SIG-M5 treated with dmso at 0.1 percent for 504 hours (cell line): ENCODE measurements at regions not wholly inside any gene's neighbourhood (a gene's known extent, or its start where the extent isn't known, plus 50 kb on each side); places are given as distances from the start of the nearest gene placed in this dataset.
"Not testable (repeated sequence)": the region's sequence is repeated elsewhere in the genome, so short reads cannot be mapped to it uniquely, and the experiment has no call there.

ENCODE experiments used
- DNase-seq: peaks from one replicate; lab custom pipeline; 2025; ENCODE audit not compliant: unreplicated experiment; lab: John Stamatoyannopoulos, UW

DNA sequence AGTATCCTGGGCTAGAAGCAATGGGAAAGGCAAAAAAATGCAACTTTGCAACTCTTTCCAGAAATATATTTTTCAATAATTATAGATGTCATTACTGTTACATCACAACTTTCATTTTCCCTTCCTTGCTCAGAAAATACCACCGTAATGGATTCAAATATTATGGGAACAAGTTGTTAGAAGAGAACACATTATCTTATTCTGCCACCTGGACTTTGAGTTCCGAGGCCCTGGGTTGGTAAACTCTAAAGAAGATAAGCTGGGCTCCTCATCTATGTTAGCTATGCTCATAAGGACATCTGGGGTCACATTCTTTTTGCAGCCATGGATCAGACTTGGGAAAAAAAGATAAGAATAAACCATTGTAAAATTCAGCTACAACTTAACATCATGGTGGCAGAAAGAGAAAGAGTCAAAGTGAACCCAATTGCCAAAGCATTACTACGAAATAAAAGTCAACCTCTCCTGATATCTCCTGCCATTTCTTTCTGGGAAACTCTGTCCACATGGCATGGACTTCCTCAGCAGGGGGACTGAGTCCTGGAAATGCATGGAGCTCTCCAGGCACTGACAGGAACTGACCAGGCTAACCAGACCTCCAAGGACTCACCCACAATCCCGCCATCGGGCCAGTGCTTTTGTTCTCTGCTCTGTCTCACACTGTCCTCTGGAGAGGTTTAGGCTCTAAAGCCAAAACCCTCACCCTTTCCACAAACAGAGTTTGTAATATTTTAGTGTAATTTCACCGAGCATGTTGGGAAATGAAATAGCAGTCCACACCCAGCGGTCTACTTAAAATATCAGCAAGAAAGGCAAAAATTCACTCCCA is 499.1 kb upstream of the RUNX1 start:
- DNase-seq: no peak

DNA sequence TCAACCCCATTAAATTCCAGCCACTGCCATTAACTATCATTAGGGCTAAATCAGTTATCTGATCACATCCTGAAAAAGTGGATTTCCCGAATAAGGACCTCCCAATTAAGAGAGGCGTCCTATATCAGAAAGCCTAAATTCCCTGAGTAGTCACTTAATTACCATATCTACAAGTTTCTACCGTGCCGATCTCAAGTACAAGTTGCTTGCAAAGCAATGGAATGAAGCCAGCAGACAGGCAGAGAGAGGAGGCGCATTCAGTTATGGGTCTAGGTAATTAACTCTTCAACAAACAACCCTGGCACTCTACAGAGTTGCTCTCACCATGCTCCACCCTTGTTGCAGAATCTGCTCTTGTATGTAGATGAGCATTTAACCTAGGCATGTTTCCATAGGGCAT is 494.6 kb upstream of the RUNX1 start:
- DNase-seq: no peak

DNA sequence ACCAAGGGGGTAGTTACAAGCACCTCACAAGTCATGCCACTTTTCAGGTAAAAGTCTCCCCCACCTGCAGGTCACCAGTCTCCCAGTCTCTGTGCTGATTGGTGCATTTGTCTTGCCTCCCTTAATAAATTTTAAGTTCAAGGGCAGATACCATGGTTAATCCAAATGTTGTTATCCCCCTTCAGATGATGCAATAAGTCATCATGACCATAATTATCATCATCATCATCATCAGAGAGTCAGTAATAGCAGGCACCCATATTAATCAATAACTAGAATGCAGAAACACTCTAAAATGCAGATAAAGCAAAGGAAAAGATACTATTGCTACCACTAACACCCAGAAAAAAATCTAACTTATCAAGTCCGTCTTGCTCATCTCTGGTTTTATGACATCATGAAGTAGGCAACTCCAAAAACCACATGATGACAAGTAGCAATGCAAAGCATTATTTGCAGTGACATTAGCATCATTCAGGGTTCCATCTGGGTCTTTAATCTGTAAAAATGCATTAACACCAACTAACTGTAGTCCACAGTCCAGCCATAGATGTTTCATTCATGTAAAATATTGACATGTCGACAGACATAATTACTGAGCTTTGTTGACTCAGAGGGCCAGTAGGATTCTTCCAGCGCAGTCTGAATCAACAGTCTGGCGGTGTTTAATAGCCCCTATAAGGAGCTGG is 492.0 kb upstream of the RUNX1 start:
- DNase-seq: no peak

DNA sequence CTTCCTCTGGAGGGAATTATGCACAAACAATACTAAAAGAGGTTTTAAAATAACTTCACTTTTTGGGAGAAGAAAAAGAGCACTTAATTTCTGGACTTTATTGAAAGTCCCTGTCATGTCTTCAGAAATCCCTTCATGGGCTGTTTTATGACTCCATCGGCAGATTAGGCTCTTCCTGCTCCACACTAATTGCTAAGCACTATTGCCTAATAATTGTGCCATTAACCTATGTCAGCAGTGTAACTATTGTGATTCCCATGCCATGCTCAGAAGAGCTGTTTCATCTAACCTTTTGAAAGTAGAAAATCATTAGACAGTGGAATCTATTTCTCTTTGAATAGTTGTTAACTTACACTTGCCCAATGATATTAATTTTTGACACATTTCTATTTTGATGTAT is 489.3 kb upstream of the RUNX1 start:
- no peak for DNase-seq

DNA sequence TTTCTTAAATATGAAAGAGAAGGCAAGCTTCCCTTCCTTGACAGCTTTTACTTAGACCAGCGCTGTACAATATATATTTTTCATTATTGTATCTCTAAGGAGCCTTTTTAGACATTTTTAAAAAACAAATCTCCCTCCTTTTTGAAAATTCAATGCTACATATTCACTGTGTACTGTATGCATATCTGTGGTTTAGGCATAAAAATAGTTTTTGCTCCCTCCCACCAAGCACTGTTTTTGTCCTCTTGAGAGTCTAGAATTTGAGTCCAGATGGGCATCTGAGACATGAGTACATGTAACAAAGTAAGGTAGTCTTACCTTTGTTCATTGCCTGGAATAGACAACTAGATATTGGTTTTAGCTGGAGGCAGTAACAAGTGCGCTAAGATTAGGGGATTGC is 488.5 kb upstream of the RUNX1 start:
- DNase-seq: no peak

DNA sequence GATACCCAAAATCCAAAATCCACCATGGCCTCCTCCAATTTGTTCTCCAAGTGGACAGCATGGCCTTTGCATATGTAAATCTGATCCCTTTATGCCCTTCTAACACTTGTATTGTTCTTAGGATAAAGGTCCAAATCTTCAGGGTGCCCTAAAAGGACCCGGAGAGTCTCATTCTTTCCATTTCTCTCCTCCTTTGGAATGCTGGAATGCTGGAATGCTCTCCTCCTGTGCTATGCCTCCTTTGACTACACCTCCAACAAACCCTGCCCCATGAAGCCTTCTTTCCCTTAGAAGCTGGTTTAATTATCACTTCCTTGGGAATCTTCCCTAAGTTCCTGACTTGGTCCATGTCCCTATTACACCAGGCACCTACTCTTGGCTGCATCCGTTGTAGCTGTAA is 484.8 kb upstream of the RUNX1 start:
- DNase-seq: no peak

DNA sequence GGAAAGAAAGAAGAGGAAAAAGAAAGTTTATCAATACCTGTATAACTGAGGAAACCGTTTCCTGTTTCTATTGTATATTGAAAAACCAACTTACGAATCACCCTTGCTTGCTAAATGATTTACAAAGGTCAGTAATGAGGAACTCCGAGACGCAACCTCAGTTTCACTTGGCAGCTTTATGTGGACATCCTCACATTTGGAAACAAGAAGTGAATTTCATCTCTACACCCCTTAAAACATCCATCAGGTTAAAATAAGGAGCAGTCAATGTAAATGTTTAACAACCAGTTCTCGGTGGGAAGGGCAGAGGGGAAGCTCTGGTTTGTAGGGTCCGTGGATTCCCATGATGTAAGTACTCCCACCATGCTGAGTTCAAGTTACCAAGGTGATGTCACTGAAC is 481.7 kb upstream of the RUNX1 start:
- DNase-seq: peak; percentile 80

DNA sequence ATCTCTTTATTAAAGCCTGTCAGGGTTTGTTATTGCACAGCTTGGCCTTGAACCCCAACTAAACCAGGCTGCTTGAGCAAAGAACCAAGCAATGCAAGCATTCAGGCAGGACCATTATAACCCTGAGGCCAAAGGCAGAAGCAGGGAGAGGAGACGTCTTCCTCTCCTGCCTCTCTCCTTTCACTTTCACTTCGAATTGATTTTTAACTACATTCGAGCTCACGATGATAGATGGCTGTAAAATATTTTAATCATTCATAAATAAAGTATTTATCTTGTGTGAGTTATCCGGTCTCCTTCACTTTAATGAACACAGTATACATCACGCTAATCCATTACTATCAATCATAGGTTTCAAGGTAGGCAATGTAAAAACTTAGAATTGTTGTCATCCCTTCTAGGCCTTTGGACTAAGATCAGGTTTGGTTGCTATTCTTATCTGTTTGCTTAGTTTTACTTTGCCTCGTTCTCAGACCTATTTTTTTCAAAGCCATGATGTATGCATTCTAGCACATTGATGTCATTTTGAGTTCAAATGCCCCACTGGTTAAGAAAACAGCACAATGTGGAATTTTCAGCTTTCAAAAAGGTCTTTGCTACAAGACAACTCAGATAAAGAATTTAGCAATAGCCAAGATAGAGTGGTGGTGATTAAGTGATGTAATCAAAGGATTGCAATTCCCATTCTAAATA is 480.2 kb upstream of the RUNX1 start:
- DNase-seq: no peak

DNA sequence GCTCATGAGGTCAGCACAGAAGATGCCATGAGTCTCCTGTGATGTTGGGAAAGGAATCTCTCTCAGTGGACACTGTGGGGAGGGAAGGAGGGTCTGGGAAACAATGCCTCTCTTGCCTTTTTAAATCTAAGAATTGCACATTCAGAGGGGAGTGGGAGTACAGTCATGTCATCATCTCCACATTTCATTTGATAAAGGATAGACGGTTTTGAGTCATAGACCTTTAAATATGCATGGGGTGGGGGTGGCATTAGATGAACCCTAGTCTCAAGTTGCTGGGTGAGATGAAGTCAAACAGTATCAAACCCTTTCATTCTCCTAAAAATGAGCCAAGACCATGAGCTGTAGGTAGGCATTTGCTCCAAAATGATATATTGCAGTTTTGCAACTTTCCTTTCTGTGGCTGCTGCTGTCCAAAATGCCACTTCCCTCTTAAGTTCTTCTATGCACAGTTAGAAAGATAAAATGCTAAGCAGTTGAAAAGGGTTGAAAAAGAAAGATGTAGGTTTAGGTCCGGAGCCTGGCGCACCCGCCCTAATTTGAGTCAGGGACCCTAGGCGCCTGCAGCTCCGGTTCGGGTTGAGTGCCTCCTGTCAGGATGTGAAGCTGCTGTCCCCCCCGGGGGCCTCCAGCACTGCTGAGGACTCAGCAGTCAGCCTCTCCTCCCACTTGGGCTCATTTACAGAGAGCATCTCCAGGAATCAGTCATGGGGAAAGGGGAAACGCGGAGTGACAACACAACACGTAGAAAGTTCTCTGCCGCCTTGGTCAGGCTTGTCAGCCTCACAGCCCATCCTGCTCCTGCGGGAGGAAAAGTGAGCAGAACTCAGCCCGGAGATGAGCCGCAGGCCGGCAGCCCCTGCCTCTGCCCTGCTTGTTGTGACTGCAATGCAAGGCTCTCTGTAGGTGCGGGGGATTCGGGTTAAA is 479.3 kb upstream of the RUNX1 start:
- peak; percentile 68 for DNase-seq

DNA sequence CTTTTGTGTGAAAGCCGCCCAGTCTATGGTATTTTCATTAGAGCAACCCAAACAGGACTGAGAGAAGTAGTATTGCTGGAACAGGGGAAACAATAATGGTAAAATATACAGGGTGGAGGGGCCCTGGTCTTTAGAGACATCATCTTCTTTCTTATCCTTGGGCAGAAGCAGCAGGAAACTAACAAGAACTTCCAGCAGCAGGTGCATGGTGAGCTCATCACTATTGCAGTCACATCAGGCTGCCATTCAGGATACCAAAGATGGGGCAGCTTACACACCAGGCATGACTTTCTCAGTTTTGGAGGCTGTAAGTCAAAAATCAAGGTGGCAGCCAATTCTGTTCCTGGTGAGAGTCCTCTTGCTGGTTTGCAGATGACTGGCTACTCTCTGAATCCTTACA is 478.3 kb upstream of the RUNX1 start:
- DNase-seq: no peak

DNA sequence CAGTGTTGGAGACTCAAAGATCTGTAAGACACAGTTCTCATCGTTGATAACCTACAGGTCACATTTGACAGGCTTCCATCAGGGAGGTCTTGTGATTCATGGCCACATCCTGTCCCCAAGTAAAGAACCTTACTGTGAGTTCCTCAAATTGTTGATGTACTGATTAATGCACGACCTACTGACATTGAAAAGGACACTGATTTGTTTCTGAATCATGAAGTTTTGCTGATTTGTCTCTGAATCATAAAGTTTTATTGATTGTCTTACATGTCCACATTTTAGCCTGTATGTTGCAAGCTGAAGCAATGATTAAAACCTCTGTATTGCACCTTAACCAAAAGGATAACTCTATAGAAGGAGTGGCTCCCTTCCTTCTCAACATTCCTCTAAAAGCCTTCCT is 476.3 kb upstream of the RUNX1 start:
- no peak for DNase-seq

DNA sequence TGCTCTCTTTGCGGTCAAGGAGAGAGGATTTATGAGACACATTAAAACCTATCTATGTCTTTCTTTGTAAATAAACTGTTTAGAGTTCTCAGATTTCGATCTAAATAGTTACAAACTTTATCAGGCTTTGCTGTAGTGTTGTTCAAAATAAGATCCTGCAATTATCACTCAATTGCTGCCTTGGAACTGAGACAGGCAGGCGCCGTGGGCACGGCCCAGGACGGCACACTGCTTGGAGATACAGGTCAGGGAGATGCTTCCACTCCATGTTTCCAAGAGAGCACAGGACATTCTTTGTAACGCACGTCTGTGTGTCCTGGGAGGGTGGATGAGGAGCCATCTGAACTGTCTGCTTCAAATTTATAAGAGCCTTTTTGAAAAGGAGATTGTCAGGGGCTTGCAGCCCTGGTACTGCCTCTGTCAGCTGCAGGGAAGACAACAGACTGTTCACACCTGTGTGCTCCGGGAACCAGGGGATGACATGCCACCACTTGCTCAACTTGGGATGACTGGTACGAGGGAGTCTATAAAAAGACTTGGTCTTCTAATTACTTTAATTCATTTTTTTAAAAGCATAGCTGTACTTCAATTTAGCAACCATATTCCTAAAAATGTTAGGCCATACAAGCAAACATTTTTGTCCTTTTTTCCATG is 472.9 kb upstream of the RUNX1 start:
- DNase-seq: no peak

DNA sequence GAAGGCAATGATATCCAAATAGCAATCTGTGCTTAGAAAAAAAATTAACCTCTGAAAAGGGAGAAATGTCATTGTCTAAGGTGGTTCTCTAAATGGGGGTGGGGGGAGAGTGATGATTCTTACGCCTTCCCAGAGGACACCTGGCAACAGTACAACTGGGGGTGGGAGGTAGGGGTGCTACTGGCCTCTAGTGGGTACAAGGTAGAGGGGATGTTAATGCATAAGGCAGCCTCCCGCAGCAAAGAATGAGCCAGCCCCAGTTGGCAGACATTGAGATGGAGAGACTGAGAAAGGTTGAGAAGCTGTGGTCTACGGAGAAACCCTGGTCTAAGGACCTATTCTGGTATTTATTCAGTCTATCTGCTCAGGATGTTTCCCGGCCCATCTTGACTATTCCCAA is 472.2 kb upstream of the RUNX1 start:
- no peak for DNase-seq

DNA sequence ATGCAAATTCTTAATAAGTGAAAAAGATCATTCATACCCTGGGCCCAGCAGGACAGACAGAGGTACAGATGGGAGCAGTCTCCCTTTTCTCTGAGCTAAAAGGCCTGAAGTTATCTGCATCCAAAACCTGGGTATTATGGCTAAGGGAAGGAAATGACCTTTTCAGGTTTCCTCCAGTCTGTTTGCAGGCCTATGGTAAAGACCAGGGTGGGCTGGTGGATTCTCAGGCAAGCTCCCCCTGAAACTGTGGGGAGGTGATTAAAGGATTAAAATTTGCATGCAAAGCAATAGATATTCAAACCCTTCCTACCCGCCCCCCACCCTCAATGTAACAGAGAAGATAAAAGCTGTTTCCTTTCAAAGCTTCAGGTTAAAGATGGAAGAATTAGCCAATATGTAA is 471.8 kb upstream of the RUNX1 start:
- no peak for DNase-seq

DNA sequence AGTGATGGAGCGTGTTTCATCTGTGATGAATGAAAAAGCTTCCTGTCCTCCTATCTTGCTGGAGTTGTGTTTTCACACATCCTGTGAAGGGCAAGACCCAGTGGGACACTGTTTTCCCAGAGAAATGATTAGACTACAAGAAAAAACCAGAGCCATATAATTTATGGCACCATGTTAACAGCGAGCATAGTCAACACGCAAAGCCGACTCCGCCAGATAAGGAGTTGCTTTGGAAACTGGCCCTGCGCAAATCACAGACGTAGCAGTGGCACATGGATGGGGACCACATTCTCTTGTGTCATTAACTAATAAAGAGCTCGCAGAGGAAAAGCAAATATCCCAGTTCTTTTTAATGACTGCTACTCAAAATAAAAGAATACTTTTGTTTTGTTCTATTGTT is 471.2 kb upstream of the RUNX1 start:
- DNase-seq: no peak

DNA sequence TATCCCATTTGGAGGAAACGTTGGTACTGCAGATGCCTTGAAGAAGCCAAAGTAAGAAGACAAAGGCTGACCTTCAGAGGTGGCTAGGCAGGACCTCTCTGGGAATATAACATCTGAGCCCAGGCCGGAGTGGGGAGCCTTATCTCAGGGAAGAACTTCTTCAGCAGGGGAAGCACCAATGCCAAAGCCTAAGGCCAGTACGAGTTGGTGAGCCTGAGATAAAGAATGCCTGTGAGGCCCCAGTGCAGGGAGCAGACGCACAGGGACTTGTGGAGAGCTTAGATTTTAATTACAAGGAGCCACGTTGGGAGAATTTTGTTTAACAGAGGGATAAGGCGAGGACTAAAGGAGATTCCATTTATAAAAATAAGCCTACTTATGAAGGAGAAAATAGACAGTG is 468.8 kb upstream of the RUNX1 start:
- DNase-seq: no peak

DNA sequence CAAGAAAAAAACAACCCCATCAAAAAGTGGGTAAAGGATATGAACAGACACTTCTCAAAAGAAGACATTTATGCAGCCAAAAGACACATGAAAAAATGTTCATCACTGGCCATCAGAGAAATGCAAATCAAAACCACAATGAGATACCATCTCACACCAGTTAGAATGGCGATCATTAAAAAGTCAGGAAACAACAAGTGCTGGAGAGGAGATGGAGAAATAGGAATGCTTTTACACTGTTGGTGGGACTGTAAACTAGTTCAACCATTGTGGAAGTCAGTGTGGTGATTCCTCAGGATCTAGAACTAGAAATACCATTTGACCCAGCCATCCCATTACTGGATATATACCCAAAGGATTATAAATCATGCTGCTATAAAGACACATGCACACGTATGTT is 467.2 kb upstream of the RUNX1 start:
- not testable (repeated sequence) for DNase-seq

DNA sequence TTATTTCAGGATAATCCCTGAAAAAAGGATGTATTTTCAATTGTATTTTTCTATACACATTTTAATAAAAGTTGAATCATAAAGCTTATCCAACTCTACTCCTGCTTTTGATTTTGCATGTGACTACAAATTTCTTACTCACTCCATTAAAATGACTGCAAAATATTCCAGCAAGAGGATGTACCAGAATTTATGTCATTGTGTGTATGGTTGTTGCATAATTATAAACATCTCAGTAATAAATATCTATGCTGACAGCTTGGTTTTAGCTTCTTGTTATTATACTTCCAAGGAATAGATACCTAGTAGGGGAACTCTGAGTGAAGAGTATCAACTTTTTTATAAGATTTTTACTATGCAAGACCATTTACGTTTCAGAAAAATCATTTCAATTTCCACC is 463.2 kb upstream of the RUNX1 start:
- DNase-seq: no peak

DNA sequence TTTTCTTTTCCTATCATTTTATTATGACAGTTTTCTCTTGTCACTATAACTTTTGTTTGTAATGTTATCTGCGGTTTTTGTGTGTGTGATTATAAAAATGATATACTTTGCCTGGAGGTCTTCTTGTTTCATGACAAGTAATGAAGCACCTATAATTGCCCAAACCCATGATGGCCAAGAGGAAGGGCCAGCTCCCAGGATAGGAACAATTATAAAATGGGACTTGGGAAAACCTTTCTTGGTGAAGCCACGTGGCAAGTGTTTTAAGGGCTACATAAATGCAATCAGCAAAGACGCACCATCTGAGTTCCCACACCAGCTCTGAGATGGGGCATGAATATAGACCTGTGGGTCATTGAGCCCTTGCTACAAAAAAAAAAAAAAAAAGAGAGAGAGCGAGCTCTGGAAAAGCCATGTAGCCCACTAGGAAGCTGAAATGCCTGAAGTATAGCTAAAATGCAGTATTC is 462.6 kb upstream of the RUNX1 start:
- DNase-seq: no peak

DNA sequence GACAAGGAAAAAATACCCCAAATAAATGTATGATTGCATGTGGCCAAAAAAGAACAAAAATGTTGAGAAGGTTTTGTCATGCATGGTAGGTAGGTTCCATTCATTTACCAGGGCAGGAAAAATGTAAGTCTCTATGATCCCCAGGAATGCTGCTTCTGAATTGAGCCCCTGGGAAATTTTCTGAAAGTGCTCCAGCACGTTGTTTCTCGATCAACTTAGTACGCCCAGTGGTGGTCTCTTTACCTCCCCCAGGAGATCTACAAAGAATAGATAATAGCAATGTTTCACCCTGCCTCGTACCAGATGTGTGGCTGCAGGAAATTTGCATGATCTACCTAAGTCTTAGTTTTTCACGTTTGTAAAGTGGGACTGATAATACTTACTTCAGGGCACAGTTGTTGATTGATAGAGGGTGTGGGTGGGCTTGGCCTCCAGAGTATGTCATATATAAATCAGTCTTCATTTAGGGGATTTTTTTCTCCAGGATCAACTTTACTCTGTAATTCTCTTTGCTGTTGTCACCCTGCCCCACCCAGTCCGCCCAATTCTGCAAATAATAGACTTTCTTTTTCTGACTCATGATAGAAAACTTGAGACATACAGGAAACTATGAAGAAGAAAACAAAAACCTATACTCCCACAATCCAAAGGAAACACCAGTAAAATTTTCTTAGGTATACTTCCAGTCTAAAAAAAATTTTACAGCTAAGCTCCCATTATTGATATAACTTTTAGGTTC is 462.0 kb upstream of the RUNX1 start:
- DNase-seq: no peak
